ENCODE measurements at regions not wholly inside any gene's neighbourhood (a gene's known extent, or its start where the extent isn't known, plus 50 kb on each side); places are given as distances from the start of the nearest gene placed in this dataset.

GRCh38 chr1:82819234-82819633, 1018.5 kb downstream of the ADGRL2 start:
- H3K4me1 ChIP-seq: no peaks in the 10 kb centered on the region
- 48 to 68% (median 56%) methylated on average over 1 of the region's 1 CpG for WGBS, 5 donors
- H3K36me3 ChIP-seq: no peaks in the 10 kb centered on the region
- no peaks in the 10 kb centered on the region for H3K27me3 ChIP-seq
- H3K27ac ChIP-seq: no peak overlapping the region
- no peak overlapping the region for H3K4me3 ChIP-seq
- H3K9me3 ChIP-seq: no peaks in the 10 kb centered on the region
- intact Hi-C loops (cut with DNase I; ENCODE audit: low total_unique reads): no loop called here
- TF ChIP-seq EP300 (IDR thresholded peaks at IDR 0.05) (no peak), POLR2A (IDR thresholded peaks at IDR 0.05) (no peak), POLR2AphosphoS5 (IDR thresholded peaks at IDR 0.05) (no peak), CTCF (IDR thresholded peaks at IDR 0.05) (no peak)
- DNase-seq: no peak

GRCh38 chr1:82818586-82818985, 1017.9 kb downstream of the ADGRL2 start:
- no peak overlapping the region for H3K27ac ChIP-seq
- H3K4me3 ChIP-seq: no peak overlapping the region
- WGBS, 5 donors: 67 to 87% (median 72%) methylated on average over 1 of the region's 1 CpG
- no peaks in the 10 kb centered on the region for H3K36me3 ChIP-seq
- no peak for DNase-seq
- intact Hi-C loops (cut with DNase I; ENCODE audit: low total_unique reads): no loop called here
- no peaks in the 10 kb centered on the region for H3K4me1 ChIP-seq
- no peaks in the 10 kb centered on the region for H3K27me3 ChIP-seq
- no peaks in the 10 kb centered on the region for H3K9me3 ChIP-seq
- TF ChIP-seq EP300 (IDR thresholded peaks at IDR 0.05): no peak
- no peak for TF ChIP-seq POLR2A (IDR thresholded peaks at IDR 0.05)
- no peak for TF ChIP-seq CTCF (IDR thresholded peaks at IDR 0.05)
- no peak for TF ChIP-seq POLR2AphosphoS5 (IDR thresholded peaks at IDR 0.05)

- Histone ChIP-seq H3K9me3 (no peaks in the 10 kb centered on the region), H3K27ac (no peak overlapping the region), H3K36me3 (no peaks in the 10 kb centered on the region), H3K4me1 (no peaks in the 10 kb centered on the region), H3K4me3 (no peak overlapping the region), H3K27me3 (no peaks in the 10 kb centered on the region)
- TF ChIP-seq POLR2A (IDR thresholded peaks at IDR 0.05) (no peak), EP300 (IDR thresholded peaks at IDR 0.05) (no peak), POLR2AphosphoS5 (IDR thresholded peaks at IDR 0.05) (no peak), CTCF (IDR thresholded peaks at IDR 0.05) (no peak)
- intact Hi-C loops (cut with DNase I; ENCODE audit: low total_unique reads): no loop called here
- no peak for DNase-seq
These were observed 1012.7 kb downstream of the ADGRL2 start for GRCh38 chr1:82813386-82813785.

- TF ChIP-seq POLR2AphosphoS5 (IDR thresholded peaks at IDR 0.05): no peak
- TF ChIP-seq CTCF (IDR thresholded peaks at IDR 0.05): no peak
- TF ChIP-seq EP300 (IDR thresholded peaks at IDR 0.05): no peak
- TF ChIP-seq POLR2A (IDR thresholded peaks at IDR 0.05): no peak
- H3K27ac ChIP-seq: no peak overlapping the region
- WGBS, 5 donors: 72 to 77% (median 74%) methylated on average over 3 of the region's 3 CpGs
These were observed 1009.9 kb downstream of the ADGRL2 start for GRCh38 chr1:82810601-82811000.

More at GRCh38 chr1:82810601-82811000, 1009.9 kb downstream of the ADGRL2 start:
- H3K4me3 ChIP-seq: no peak overlapping the region
- H3K4me1 ChIP-seq: no peaks in the 10 kb centered on the region
- H3K36me3 ChIP-seq: no peaks in the 10 kb centered on the region
- DNase-seq: no peak
- intact Hi-C loops (cut with DNase I; ENCODE audit: low total_unique reads): no loop called here
- H3K27me3 ChIP-seq: no peaks in the 10 kb centered on the region
- no peaks in the 10 kb centered on the region for H3K9me3 ChIP-seq

Data from stomach (tissue), 8 donors.